ENCODE measurements at regions not wholly inside any gene's neighbourhood (a gene's known extent, or its start where the extent isn't known, plus 50 kb on each side); places are given as distances from the start of the nearest gene placed in this dataset.

DNA sequence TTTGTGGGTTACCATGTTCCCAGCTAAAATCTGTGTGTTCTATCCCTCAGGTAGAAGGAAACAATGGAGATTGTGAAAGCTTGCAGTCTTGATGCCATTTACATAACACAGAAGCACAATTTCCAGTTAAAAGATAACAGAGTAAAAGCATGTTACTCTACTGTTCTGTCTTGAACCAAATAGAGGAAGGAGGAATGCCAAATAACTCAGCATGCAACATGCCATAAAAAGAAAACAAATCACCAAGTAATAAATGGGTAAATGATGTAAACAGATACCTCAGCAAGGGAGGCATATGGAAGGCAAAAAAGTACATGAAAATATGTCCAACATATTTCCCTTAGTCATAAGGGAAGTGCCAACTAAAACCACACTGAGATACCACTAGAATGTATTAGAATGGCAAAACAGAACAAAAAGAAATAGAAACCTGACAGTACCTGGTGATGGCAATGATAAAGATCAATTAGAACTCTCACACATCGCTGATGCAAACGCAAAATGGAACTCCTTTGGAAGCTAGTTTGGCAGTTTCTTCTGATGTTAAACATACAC is 502.6 kb upstream of the HS3ST1 start:
- TF ChIP-seq, protein P1, sequence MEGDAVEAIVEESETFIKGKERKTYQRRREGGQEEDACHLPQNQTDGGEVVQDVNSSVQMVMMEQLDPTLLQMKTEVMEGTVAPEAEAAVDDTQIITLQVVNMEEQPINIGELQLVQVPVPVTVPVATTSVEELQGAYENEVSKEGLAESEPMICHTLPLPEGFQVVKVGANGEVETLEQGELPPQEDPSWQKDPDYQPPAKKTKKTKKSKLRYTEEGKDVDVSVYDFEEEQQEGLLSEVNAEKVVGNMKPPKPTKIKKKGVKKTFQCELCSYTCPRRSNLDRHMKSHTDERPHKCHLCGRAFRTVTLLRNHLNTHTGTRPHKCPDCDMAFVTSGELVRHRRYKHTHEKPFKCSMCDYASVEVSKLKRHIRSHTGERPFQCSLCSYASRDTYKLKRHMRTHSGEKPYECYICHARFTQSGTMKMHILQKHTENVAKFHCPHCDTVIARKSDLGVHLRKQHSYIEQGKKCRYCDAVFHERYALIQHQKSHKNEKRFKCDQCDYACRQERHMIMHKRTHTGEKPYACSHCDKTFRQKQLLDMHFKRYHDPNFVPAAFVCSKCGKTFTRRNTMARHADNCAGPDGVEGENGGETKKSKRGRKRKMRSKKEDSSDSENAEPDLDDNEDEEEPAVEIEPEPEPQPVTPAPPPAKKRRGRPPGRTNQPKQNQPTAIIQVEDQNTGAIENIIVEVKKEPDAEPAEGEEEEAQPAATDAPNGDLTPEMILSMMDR (IDR thresholded peaks at IDR 0.05; ENCODE audit: low read depth, low read length, missing control alignments) = no peak
- H3K4me3 ChIP-seq (ENCODE audit: low read depth, low read length) = no peak overlapping the region
- no peak for DNase-seq (ENCODE audit: low read depth)

DNA sequence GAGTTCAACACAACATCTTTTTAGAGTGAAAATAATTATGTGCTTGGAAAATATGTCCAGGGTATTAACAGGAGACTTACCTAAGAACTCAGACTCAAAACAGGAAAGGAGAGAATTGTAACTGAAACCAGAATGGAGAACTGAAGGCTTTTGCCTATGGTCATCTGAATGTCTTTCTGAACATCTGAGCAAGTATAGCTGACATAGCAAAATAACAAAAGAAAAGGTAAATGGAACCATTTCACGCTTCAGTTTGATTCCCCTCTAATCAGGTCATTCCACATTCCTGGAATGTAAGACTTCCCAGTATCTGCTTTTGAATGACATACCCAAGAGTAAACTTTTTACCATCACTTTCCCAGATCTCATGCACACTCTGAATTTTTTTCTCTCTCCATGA is 500.4 kb upstream of the HS3ST1 start:
- DNase-seq (ENCODE audit: low read depth) = no peak
- TF ChIP-seq, protein P1 (IDR thresholded peaks at IDR 0.05; ENCODE audit: low read depth, low read length, missing control alignments) = no peak
- no peak overlapping the region for H3K4me3 ChIP-seq (ENCODE audit: low read depth, low read length)

DNA sequence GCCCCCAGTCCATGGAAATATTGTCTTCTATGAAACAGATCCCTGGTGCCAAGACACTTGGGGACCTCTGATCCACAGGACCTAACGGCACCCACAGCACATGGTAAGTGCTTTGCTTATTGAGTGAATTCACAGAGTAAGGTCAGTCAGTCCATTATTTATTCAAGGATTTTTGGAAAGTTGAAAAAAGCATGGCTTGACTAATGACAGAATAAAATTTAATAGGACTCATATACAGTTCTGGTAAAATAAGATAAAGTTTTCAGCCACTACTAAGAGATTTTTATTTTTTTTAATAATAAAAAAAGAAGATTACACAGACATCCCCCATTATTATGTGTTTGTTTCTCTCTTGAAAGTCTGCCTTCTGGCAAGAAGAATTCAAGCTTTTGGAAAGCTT is 490.6 kb upstream of the HS3ST1 start:
- TF ChIP-seq, protein P1 (IDR thresholded peaks at IDR 0.05; ENCODE audit: low read depth, low read length, missing control alignments) = no peak
- H3K4me3 ChIP-seq (ENCODE audit: low read depth, low read length) = no peak overlapping the region
- DNase-seq (ENCODE audit: low read depth) = no peak

DNA sequence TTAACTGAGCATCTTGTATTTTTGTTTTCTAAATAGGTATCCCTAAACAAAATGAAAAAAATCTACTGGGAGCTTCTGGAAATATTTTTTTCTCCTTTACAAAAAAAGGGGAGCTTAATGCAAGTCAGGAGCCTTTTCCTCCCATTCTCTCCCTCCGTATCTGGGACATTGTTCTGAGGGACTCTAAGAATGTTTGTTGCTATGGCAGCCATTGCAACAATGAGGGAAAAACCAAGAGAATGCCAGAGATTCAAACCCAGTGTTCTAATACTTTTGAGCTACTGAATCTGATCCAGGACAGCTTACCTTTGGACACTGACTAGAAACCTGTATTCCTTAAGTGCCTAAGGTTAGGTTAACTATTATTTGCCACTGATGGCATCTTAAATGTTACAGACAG is 485.7 kb upstream of the HS3ST1 start:
- DNase-seq (ENCODE audit: low read depth) = no peak
- TF ChIP-seq, protein P1 (IDR thresholded peaks at IDR 0.05; ENCODE audit: low read depth, low read length, missing control alignments) = no peak
- no peak overlapping the region for H3K4me3 ChIP-seq (ENCODE audit: low read depth, low read length)

DNA sequence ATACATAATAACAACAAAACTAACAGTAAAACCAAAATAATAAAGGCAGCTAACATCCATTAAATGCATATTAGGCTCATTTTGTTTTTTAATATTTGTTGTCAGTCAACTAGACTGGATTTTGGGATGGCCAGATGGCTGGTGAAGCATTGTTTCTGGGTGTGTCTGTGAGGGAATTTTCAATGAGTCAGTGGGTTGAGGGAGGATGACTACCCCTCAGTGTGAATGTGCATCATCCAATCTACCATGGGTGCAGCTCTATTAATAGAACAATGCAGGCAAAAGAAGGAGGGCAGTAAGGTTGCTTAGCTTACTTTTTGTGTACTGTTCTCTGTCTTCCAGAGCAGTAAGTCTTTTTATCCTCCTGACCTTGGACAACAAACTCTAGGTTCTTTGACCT is 484.2 kb upstream of the HS3ST1 start:
- no peak overlapping the region for H3K4me3 ChIP-seq (ENCODE audit: low read depth, low read length)
- no peak for DNase-seq (ENCODE audit: low read depth)
- TF ChIP-seq, protein P1 (IDR thresholded peaks at IDR 0.05; ENCODE audit: low read depth, low read length, missing control alignments) = no peak

DNA sequence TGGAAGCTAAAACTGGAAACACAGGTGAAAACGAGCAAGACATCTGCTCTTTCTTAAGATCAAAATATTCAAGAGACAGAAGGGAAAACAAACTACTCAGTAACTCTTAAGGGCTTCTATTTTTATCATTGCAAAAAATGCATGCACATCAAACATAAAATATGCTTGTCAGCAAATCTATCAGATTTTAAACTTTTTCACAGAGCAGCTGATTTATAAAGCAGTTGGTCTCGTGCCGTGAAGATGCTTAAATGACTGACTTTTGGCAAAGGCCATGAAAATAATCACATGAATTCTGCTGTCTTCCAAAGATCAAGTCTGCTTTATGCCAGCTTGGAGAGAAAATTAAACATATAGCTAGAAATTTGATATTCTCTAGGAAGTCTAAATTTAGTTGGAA is 482.1 kb upstream of the HS3ST1 start:
- no peak for DNase-seq (ENCODE audit: low read depth)
- H3K4me3 ChIP-seq (ENCODE audit: low read depth, low read length) = no peak overlapping the region
- TF ChIP-seq, protein P1 (IDR thresholded peaks at IDR 0.05; ENCODE audit: low read depth, low read length, missing control alignments) = no peak

DNA sequence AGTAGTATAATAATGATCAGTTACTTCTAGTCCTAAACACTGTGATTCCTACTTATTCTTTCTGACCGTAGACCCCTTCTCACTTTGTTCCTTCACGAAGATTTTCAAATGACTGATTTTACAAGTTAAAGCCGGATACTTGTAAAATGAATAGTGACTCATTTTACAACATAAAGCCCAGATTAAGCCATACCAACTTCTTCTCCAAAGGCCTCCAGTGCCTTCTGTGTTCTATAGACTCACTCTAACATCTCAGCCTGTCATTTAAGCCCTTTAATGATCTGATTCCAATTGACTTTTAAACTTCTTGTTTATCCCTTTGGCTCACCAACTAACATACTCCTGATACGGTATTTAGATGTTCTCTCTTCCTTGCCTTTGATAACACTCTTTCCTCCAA is 480.0 kb upstream of the HS3ST1 start:
- TF ChIP-seq, protein P1 (IDR thresholded peaks at IDR 0.05; ENCODE audit: low read depth, low read length, missing control alignments) = no peak
- H3K4me3 ChIP-seq (ENCODE audit: low read depth, low read length) = no peak overlapping the region
- DNase-seq (ENCODE audit: low read depth) = no peak

Data from GM12864 (cell line).